ENCODE measurements at regions not wholly inside any gene's neighbourhood (a gene's known extent, or its start where the extent isn't known, plus 50 kb on each side); places are given as distances from the start of the nearest gene placed in this dataset.

DNA sequence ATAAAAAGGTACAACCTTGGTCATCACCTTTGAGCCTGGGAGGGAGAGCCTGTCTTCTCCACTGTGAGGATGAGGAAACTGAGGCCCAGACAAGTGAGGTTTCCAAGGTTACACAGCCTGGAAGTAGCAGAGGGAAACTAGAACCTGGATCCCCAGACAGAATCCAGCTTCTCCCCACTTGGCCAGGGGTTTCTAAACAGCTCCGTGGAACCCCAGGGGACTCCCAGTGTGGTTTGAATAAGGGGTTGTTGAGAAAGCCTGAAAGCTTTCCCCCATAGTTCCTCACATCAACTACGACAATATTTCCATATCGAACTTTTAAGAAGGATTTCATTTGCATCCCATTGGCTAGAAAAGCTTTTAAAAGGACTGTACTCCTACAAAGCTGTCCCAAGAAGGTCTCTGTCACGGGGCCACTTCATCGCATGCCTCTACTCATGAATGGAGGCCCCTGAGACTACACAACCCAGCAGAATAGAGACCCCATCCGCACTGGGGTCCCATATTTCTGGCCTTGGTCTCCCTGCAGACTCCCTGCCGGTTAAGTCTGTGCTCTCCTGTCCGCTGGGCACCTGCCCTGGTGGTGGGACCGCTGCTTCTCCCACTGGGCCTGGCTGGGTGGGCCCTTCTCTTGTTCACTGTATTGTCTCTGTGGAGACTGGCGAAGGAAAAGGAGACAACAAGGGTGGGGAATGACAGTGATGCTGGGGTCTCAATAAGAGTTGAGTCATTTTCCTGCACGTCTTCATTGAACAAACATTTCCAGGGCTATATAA, 178.5 kb downstream of the SMAD6 start (continued):
- TF ChIP-seq POLR2A (IDR thresholded peaks at IDR 0.05; ENCODE audit: low read depth, low read length) (no peak), RAD21 (IDR thresholded peaks at IDR 0.05; ENCODE audit: low read length) (no peak)

DNA sequence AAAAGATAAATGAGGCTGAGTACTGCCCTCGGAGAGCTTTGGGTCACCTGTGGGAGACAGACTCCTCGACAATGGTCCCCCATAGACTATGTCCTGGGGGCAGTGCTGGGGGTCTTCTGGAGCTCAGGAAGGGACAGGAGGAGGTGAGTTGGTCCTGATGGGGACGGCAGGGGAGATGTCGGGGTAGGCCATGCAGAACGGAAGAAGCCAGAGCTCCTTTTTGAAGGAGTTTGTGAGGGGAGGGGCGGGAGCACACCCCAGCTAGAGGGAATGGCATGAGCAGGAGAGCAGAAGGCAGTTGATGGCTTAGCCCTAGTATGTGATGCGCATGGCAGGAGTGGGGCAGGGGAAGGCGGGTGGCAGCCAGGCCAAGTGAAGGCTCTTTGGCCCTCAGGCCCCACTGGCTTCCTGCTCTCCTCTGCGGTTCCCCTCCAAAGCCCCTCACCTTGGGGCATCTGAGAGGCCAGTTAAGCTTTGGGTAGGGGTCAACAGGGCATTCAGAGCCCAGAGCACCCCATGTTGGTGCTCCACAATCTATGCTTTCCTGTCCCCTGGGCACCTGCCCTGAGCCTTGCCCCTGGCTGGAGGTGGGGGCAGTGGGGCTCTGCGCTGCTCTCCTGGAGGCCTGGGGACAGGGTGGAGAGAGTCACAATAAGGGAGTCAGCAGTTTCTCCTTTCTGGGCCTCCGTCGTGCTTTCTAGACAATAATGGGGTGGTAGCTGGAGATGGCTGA, 179.3 kb downstream of the SMAD6 start:
- Histone ChIP-seq H3K9ac (ENCODE audit: low read depth, low read length) (no peak overlapping the region), H3K4me2 (ENCODE audit: low read depth, low read length) (no peak overlapping the region)

More for the DNA sequence above, 179.3 kb downstream of the SMAD6 start:
- CTCF ChIA-PET, result no interaction called here
- H2BK120ac ChIP-seq (ENCODE audit: low read depth, low read length), result peak overlapping the region; percentile 99
- peak overlapping the region; percentile 100 for H3K4ac ChIP-seq (ENCODE audit: low read depth, low read length)
- H2BK5ac ChIP-seq (ENCODE audit: low read depth, low read length, poor library complexity, severe bottlenecking), result peak overlapping the region; percentile 35
- H3K4me3 ChIP-seq (ENCODE audit: insufficient read depth, low read depth, low read length), result no peak overlapping the region
- no peak overlapping the region for H3K56ac ChIP-seq (ENCODE audit: extremely low read depth, insufficient read depth, low read length)
- no peak overlapping the region for H3K23ac ChIP-seq (ENCODE audit: low read depth, low read length)
- peak overlapping the region; percentile 98 for H2BK20ac ChIP-seq (ENCODE audit: low read depth, low read length)
- DNase-seq (no peak), ATAC-seq (ENCODE audit: low read depth) (no peak)
- dilution Hi-C loops (cut with HindIII; ENCODE audit: low sequenced_read_pairs, unreplicated experiment), result no loop called here
- peaks cover 32% of the 10 kb centered on the region for H3K9me1 ChIP-seq (ENCODE audit: insufficient read depth, low read length)
- H3K27me3 ChIP-seq (ENCODE audit: control insufficient read depth, insufficient read depth, low read length), result no peaks in the 10 kb centered on the region
- H4K20me1 ChIP-seq (ENCODE audit: insufficient read depth, low read length), result 0 out of 2 replicates have a peak, but pooled peaks cover 9% of the 10 kb centered on the region
- H3K14ac ChIP-seq (replicated peaks; ENCODE audit: low read depth, low read length), result peak overlapping the region; percentile 29; the same call in 1 of the 2 replicates
- no peak overlapping the region for H4K5ac ChIP-seq (ENCODE audit: low read depth, low read length)
- no peak overlapping the region for H3K27ac ChIP-seq (ENCODE audit: insufficient read depth, low read length)
- no peak overlapping the region for H3K18ac ChIP-seq (ENCODE audit: low read depth, low read length)
- H3K79me1 ChIP-seq (ENCODE audit: low read depth in 1 of 2, low read length in 2 of 2), result peaks cover 0 to 22% of the 10 kb centered on the region in 2 experiments; a peak in 2 of 4 replicates
- peak overlapping the region; percentile 65 for H2AK9ac ChIP-seq (replicated peaks; ENCODE audit: low read depth, low read length, poor library complexity)
- peaks cover 19% of the 10 kb centered on the region for H3K4me1 ChIP-seq (ENCODE audit: control insufficient read depth, insufficient read depth, low read length)
- POLR2A ChIA-PET (ENCODE audit: unreplicated experiment), result no interaction called here
- no peaks in the 10 kb centered on the region for H3K36me3 ChIP-seq (ENCODE audit: control insufficient read depth, insufficient read depth, low read length)
- peak overlapping the region; percentile 92 for H4K91ac ChIP-seq (ENCODE audit: insufficient read depth, low read depth, low read length)
- TF ChIP-seq SMC3 (IDR thresholded peaks at IDR 0.05; ENCODE audit: low read depth, low read length), result no peak
- TF ChIP-seq POLR2A (IDR thresholded peaks at IDR 0.05; ENCODE audit: low read depth, low read length), result no peak
- TF ChIP-seq BHLHE40 (IDR thresholded peaks at IDR 0.05; ENCODE audit: low read depth, low read length), result no peak
- no peak for TF ChIP-seq CEBPB (IDR thresholded peaks at IDR 0.05; ENCODE audit: low read depth, low read length)
- no peak for TF ChIP-seq RFX5 (IDR thresholded peaks at IDR 0.05; ENCODE audit: low read depth, low read length)
- TF ChIP-seq CHD1 (IDR thresholded peaks at IDR 0.05; ENCODE audit: low read depth, low read length), result no peak
- no peak for TF ChIP-seq MAZ (IDR thresholded peaks at IDR 0.05; ENCODE audit: borderline replicate concordance, low read depth, low read length)
- TF ChIP-seq, protein P1, sequence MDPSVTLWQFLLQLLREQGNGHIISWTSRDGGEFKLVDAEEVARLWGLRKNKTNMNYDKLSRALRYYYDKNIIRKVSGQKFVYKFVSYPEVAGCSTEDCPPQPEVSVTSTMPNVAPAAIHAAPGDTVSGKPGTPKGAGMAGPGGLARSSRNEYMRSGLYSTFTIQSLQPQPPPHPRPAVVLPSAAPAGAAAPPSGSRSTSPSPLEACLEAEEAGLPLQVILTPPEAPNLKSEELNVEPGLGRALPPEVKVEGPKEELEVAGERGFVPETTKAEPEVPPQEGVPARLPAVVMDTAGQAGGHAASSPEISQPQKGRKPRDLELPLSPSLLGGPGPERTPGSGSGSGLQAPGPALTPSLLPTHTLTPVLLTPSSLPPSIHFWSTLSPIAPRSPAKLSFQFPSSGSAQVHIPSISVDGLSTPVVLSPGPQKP (IDR thresholded peaks at IDR 0.05; ENCODE audit: borderline replicate concordance, low read depth, low read length), result no peak
- H2AFZ ChIP-seq (replicated peaks; ENCODE audit: low read length, poor library complexity), result no peak overlapping the region
- H4K8ac ChIP-seq (ENCODE audit: low read depth in 2 of 2, low read length in 2 of 2), result peak overlapping the region; percentile 39 to 95; a peak in 2 of 4 replicates
- peak overlapping the region; percentile 96; the same call in 2 of the 3 replicates for H2BK15ac ChIP-seq (ENCODE audit: low read depth, low read length)
- WGBS, 2 experiments (ENCODE audit: extremely low coverage in 2 of 2, insufficient read length in 1 of 2), result 97% methylated on average over 3 of the region's 12 CpGs; no CpG with 5 or more reads in 1 of the 2 experiments
- BruUV-seq (replicated peaks), result no TSS peak
- H2AK5ac ChIP-seq (ENCODE audit: low read depth, low read length), result peak overlapping the region; percentile 99
- in situ Hi-C loops (cut with MboI; ENCODE audit: low sequenced_read_pairs), result no loop called here
- H3K9me3 ChIP-seq (ENCODE audit: control insufficient read depth, insufficient read depth, low read length), result 0 out of 2 replicates have a peak, but pooled peaks cover 4% of the 10 kb centered on the region
- intact Hi-C loops (cut with micrococcal nuclease), result no loop called here
